ENCODE measurements at regions not wholly inside any gene's neighbourhood (a gene's known extent, or its start where the extent isn't known, plus 50 kb on each side); places are given as distances from the start of the nearest gene placed in this dataset.

DNA sequence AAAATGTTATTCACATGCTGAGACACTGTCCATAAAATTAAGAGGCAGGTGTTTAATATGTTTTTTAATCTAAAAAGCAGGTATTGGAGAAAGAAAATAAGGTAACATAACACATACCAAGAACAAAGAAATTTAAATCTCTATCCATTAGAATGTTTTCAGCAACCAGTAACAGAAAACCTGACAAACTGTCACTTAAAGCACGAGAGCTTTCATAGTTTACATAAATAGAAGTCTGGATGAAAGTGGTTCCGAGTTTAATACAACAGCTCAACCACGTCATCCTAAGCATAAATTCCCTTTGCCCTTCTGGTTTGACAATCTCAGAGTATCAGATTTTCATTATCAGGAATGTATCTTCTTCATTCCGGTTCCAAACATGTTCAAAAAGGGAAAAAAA is 1249.4 kb upstream of the SORCS1 start:
- TF ChIP-seq POLR2A (IDR thresholded peaks at IDR 0.05) = no peak
- TF ChIP-seq, protein P1, sequence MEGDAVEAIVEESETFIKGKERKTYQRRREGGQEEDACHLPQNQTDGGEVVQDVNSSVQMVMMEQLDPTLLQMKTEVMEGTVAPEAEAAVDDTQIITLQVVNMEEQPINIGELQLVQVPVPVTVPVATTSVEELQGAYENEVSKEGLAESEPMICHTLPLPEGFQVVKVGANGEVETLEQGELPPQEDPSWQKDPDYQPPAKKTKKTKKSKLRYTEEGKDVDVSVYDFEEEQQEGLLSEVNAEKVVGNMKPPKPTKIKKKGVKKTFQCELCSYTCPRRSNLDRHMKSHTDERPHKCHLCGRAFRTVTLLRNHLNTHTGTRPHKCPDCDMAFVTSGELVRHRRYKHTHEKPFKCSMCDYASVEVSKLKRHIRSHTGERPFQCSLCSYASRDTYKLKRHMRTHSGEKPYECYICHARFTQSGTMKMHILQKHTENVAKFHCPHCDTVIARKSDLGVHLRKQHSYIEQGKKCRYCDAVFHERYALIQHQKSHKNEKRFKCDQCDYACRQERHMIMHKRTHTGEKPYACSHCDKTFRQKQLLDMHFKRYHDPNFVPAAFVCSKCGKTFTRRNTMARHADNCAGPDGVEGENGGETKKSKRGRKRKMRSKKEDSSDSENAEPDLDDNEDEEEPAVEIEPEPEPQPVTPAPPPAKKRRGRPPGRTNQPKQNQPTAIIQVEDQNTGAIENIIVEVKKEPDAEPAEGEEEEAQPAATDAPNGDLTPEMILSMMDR (IDR thresholded peaks at IDR 0.05) = no peak
